Omental fat pad (tissue), 3 donors: ENCODE measurements at regions not wholly inside any gene's neighbourhood (a gene's known extent, or its start where the extent isn't known, plus 50 kb on each side); places are given as distances from the start of the nearest gene placed in this dataset.

Experiments used
- ATAC-seq: fragments of 150-250 bp; one replicate; pipeline ENCODE4 v1.9.1; 2016; ENCODE audit warnings: mild to moderate bottlenecking, moderate library complexity; ENCODE audit not compliant: low FRiP score
- DNase-seq: peaks from one replicate; pipeline ENCODE4 v3.0.0-alpha.2; 2019; ENCODE audit warnings: low spot score
- CTCF ChIP-seq, 3 donors: fragments of 450-650 bp; IDR thresholded peaks; one replicate each; pipeline ENCODE4 v1.5.1; 2016 to 2017; ENCODE audit warnings: antibody characterized with exemption in 3 of 3, mild to moderate bottlenecking in 3 of 3, moderate library complexity in 2 of 3

GRCh38 chr18:34977838-34978532 lies 63.2 kb upstream of the MAPRE2 start:
- DNase-seq, result no peak
- no peak for TF ChIP-seq CTCF (IDR thresholded peaks at IDR 0.05)

GRCh38 chr18:34978533-34978893 lies 62.7 kb upstream of the MAPRE2 start:
- ATAC-seq, result no peak
- no peak for TF ChIP-seq CTCF (IDR thresholded peaks at IDR 0.05)
- DNase-seq, result no peak

More at GRCh38 chr18:34977838-34978532, 63.2 kb upstream of the MAPRE2 start:
- no peak for ATAC-seq

GRCh38 chr18:34978953-34979608 lies 62.1 kb upstream of the MAPRE2 start:
- DNase-seq, result no peak

GRCh38 chr18:34981487-34981886 lies 59.7 kb upstream of the MAPRE2 start:
- TF ChIP-seq CTCF (IDR thresholded peaks at IDR 0.05), result no peak
- DNase-seq (no peak), ATAC-seq (no peak)

More at GRCh38 chr18:34978953-34979608, 62.1 kb upstream of the MAPRE2 start:
- ATAC-seq, result peak; percentile 93
- no peak for TF ChIP-seq CTCF (IDR thresholded peaks at IDR 0.05)

- ATAC-seq (no peak), DNase-seq (no peak)
- TF ChIP-seq CTCF (IDR thresholded peaks at IDR 0.05), result no peak
Measured at GRCh38 chr18:34985963-34986362, 55.2 kb upstream of the MAPRE2 start.

GRCh38 chr18:34990597-34990996 lies 50.6 kb upstream of the MAPRE2 start:
- no peak for TF ChIP-seq CTCF (IDR thresholded peaks at IDR 0.05)
- ATAC-seq, result no peak
- DNase-seq, result no peak

GRCh38 chr18:34991152-34991551 lies 50.1 kb upstream of the MAPRE2 start:
- no peak for ATAC-seq
- no peak for TF ChIP-seq CTCF (IDR thresholded peaks at IDR 0.05)
- no peak for DNase-seq
